ENCODE measurements at regions not wholly inside any gene's neighbourhood (a gene's known extent, or its start where the extent isn't known, plus 50 kb on each side); places are given as distances from the start of the nearest gene placed in this dataset.

DNA sequence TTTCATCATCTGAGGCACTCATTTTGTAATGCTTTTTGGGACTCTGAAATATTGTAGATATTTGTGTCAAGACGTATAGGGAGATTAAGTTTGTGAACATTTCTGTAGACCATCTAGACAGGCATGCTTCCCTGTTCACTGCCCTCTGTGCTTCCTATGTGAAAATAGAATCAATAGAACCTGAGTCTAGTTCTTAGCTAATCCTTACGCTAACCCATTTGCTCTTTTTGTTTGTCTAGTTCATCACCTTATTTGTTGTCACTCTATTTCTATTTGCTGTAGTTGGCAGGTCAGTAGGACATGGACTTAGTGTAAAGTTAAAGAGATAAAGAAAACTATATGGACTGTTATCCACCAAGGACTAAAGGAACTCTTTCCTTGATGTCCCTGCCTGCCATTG lies 1755.2 kb downstream of the C4orf33 start:
- Histone ChIP-seq H3K36me3 (no peaks in the 10 kb centered on the region), H3K27ac (no peak overlapping the region), H3K4me3 (no peak overlapping the region), H3K27me3 (replicated peaks; ENCODE audit: insufficient read depth) (no peaks in the 10 kb centered on the region), H3K4me1 (ENCODE audit: control insufficient read depth in 1 of 2, low read depth in 2 of 2) (no peaks in the 10 kb centered on the region), H3K9me3 (no peaks in the 10 kb centered on the region)
- TF ChIP-seq, protein P1, sequence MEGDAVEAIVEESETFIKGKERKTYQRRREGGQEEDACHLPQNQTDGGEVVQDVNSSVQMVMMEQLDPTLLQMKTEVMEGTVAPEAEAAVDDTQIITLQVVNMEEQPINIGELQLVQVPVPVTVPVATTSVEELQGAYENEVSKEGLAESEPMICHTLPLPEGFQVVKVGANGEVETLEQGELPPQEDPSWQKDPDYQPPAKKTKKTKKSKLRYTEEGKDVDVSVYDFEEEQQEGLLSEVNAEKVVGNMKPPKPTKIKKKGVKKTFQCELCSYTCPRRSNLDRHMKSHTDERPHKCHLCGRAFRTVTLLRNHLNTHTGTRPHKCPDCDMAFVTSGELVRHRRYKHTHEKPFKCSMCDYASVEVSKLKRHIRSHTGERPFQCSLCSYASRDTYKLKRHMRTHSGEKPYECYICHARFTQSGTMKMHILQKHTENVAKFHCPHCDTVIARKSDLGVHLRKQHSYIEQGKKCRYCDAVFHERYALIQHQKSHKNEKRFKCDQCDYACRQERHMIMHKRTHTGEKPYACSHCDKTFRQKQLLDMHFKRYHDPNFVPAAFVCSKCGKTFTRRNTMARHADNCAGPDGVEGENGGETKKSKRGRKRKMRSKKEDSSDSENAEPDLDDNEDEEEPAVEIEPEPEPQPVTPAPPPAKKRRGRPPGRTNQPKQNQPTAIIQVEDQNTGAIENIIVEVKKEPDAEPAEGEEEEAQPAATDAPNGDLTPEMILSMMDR (IDR thresholded peaks at IDR 0.05), result no peak
- DNase-seq (ENCODE audit: low spot score), result no peak
- ATAC-seq (ENCODE audit: insufficient number of reproducible peaks, low FRiP score, low read depth), result no peak

DNA sequence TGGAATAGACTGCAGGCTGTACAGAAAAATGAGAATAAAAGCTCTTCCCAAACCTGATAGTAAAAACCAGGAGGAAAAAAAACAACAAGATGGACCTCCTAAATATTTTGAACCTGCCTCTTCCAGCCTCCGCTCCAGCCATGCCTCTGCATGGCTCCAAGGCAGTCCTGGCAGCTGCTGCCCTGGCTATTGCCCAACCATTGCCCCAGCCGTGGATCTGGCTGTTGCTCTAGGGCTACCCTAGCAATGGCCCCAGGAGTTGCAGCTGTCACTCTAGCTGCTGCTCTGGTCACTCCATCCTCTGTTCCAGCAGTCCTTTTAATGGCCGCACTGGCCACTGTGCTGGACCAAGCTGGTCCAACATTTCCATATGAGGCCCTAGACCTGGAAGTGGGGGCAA lies 1756.0 kb downstream of the C4orf33 start:
- H3K9me3 ChIP-seq, result no peaks in the 10 kb centered on the region
- DNase-seq (ENCODE audit: low spot score), result no peak
- H3K27ac ChIP-seq, result no peak overlapping the region
- no peak for ATAC-seq (ENCODE audit: insufficient number of reproducible peaks, low FRiP score, low read depth)
- TF ChIP-seq, protein P1 (IDR thresholded peaks at IDR 0.05), result no peak
- H3K36me3 ChIP-seq, result no peaks in the 10 kb centered on the region
- H3K4me1 ChIP-seq (ENCODE audit: control insufficient read depth in 1 of 2, low read depth in 2 of 2), result no peaks in the 10 kb centered on the region
- no peaks in the 10 kb centered on the region for H3K27me3 ChIP-seq (replicated peaks; ENCODE audit: insufficient read depth)
- H3K4me3 ChIP-seq, result no peak overlapping the region

DNA sequence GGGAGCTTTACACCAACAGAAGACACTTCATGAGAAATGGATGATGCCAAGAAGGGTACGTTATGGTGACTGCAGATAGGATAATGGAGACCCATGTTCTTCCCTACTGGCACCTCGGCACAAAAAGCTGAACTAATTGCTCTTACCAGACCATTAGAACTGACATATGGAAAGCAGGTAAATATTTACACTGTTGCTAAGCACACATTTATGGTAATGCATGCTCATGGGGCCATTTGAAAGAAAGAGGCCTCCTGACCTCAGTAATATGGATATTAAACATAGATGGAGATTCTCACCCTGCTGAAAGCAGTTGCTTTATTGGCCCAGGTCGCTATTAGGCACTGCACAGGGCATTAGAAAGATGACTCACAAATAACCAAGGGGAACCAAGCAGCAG lies 1759.6 kb downstream of the C4orf33 start:
- H3K36me3 ChIP-seq, result no peaks in the 10 kb centered on the region
- H3K9me3 ChIP-seq, result no peaks in the 10 kb centered on the region
- no peaks in the 10 kb centered on the region for H3K27me3 ChIP-seq (replicated peaks; ENCODE audit: insufficient read depth)
- H3K4me1 ChIP-seq (ENCODE audit: control insufficient read depth in 1 of 2, low read depth in 2 of 2), result no peaks in the 10 kb centered on the region
- no peak overlapping the region for H3K27ac ChIP-seq
- DNase-seq (ENCODE audit: low spot score), result no peak
- H3K4me3 ChIP-seq, result no peak overlapping the region
- TF ChIP-seq, protein P1 (IDR thresholded peaks at IDR 0.05), result no peak
- ATAC-seq (ENCODE audit: insufficient number of reproducible peaks, low FRiP score, low read depth), result no peak

DNA sequence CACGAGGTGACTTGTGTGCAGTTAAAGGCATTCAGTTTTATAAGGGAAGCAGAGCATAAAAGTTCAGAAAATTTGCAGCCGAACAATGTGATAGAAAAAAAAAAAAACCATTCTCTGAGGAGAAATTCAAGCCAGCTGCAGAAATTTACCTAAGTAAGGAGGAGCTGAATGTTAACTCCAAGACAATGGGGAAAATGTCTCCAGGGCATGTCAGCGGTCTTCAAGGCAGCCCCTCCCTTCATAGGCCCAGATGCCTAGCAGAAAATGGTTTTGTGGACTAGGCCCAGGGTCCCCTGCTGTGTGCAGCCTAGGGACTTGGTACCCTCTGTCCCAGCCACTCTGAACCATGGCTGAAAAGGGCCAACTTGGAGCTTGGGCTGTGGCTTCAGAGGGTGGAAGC lies 1764.0 kb downstream of the C4orf33 start:
- no peak overlapping the region for H3K4me3 ChIP-seq

DNA sequence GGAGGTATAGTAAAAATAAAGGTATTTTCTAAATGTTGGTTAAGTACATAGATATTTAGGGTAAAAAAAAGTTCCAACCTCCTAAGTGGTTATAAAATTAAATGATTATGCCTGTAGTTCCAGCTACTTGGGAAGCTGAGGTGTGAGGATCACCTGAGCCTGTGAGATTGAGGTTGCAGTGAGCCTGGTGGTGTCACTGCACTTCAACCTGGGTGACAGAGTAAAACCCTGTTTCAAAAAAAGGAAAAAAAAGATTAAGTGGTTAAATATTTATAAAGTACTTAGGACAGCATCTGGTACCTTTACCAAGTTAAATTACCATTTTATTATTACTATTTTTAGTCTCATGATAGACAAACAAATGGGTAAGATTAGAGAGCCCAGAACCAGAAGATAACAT lies 1801.0 kb downstream of the C4orf33 start:
- Histone ChIP-seq H3K27ac (no peak overlapping the region), H3K4me3 (no peak overlapping the region), H3K27me3 (replicated peaks; ENCODE audit: insufficient read depth) (no peaks in the 10 kb centered on the region), H3K36me3 (no peaks in the 10 kb centered on the region), H3K4me1 (ENCODE audit: control insufficient read depth in 1 of 2, low read depth in 2 of 2) (no peaks in the 10 kb centered on the region), H3K9me3 (no peaks in the 10 kb centered on the region)
- ATAC-seq (ENCODE audit: insufficient number of reproducible peaks, low FRiP score, low read depth) (no peak), DNase-seq (ENCODE audit: low spot score) (no peak)
- TF ChIP-seq, protein P1 (IDR thresholded peaks at IDR 0.05), result no peak

More for the DNA sequence above, 1764.0 kb downstream of the C4orf33 start:
- Histone ChIP-seq H3K9me3 (no peaks in the 10 kb centered on the region), H3K27ac (no peak overlapping the region), H3K36me3 (no peaks in the 10 kb centered on the region), H3K4me1 (ENCODE audit: control insufficient read depth in 1 of 2, low read depth in 2 of 2) (no peaks in the 10 kb centered on the region), H3K27me3 (replicated peaks; ENCODE audit: insufficient read depth) (no peaks in the 10 kb centered on the region)
- ATAC-seq (ENCODE audit: insufficient number of reproducible peaks, low FRiP score, low read depth), result no peak
- TF ChIP-seq, protein P1 (IDR thresholded peaks at IDR 0.05), result no peak
- DNase-seq (ENCODE audit: low spot score), result no peak

Data from thoracic aorta (tissue), 2 donors.